SK-N-SH (cell line): ENCODE measurements at regions not wholly inside any gene's neighbourhood (a gene's known extent, or its start where the extent isn't known, plus 50 kb on each side); places are given as distances from the start of the nearest gene placed in this dataset.

Source experiments
- CTCF ChIA-PET: fragments of 300-600, 350-600 bp; formaldehyde crosslinking; extraction: SDS; loops from one replicate; lab custom pipeline; 2021; lab: Yijun Ruan, JAX
- POLR2A ChIA-PET: fragments of 350-600 bp; sonication (Branson Sonifier 250); formaldehyde crosslinking; extraction: SDS; loops from one replicate; lab custom pipeline; 2020; ENCODE audit warnings: antibody characterized with exemption, inconsistent platforms; lab: Yijun Ruan, JAX
- DNase-seq: peaks from one replicate; pipeline ENCODE4 v3.0.0; 2012
- H2AFZ ChIP-seq: fragments of 200-600 bp; sonication (generic); 2 replicates; pipeline ENCODE4 v1.8.1; 2016; ENCODE audit warnings: antibody characterized with exemption, mild to moderate bottlenecking, low read depth
- H3F3A ChIP-seq: fragments of 200-600 bp; sonication (generic); replicated peaks from 2 replicates; pipeline ENCODE3; 2016; ENCODE audit warnings: antibody characterized with exemption, mild to moderate bottlenecking; ENCODE audit not compliant: insufficient read depth
- H3K27ac ChIP-seq, 2 experiments: fragments of 200-500 bp in 1 of 2; fragments of 200-600 bp in 1 of 2; sonication (Bioruptor generic) in 1 of 2; sonication (generic), shearing (Covaris generic) in 1 of 2; 2 replicates each; pipeline versions ENCODE4 v1.5.1 to v1.6.1; 2014 to 2016; ENCODE audit warnings: low read depth in 2 of 2, inconsistent platforms in 1 of 2, low read length in 1 of 2, mild to moderate bottlenecking in 1 of 2, mixed read lengths in 1 of 2
- H3K27me3 ChIP-seq: fragments of 200-600 bp; sonication (generic), shearing (Covaris generic); 2 replicates; pipeline ENCODE4 v1.6.1; 2016; ENCODE audit warnings: mixed run types; ENCODE audit not compliant: insufficient read depth
- H3K36me3 ChIP-seq, 2 experiments: fragments of 200-500 bp in 1 of 2; fragments of 200-600 bp in 1 of 2; sonication (Bioruptor generic) in 1 of 2; sonication (generic) in 1 of 2; replicated peaks in 1 of 2; 2 replicates each; pipeline versions ENCODE3 to v1.5.1; 2014 to 2016; ENCODE audit warnings: low read length in 1 of 2, mild to moderate bottlenecking in 1 of 2; ENCODE audit not compliant: insufficient read depth in 2 of 2, control insufficient read depth in 1 of 2
- H3K4me1 ChIP-seq, 2 experiments: fragments of 200-500 bp in 1 of 2; fragments of 200-600 bp in 1 of 2; sonication (Bioruptor generic) in 1 of 2; sonication (generic), shearing (Covaris generic) in 1 of 2; 2 replicates each; pipeline versions ENCODE4 v1.5.1 to v1.6.1; 2014 to 2016; ENCODE audit warnings: low read depth in 1 of 2, low read length in 1 of 2, mixed run types in 1 of 2; ENCODE audit not compliant: insufficient read depth in 2 of 2, control insufficient read depth in 1 of 2
- H3K4me2 ChIP-seq: fragments of 200-600 bp; sonication (generic), shearing (Covaris generic); 2 replicates; pipeline ENCODE4 v1.6.1; 2017; ENCODE audit warnings: mixed run types
- H3K4me3 ChIP-seq, 2 experiments: fragments of 200-500 bp in 1 of 2; fragments of 200-600 bp in 1 of 2; sonication (Bioruptor generic) in 1 of 2; sonication (generic), shearing (Covaris generic) in 1 of 2; 2 replicates each; pipeline versions ENCODE4 v1.5.1 to v1.8.1; 2014 to 2016; ENCODE audit warnings: low read depth in 2 of 2, inconsistent platforms in 1 of 2, low read length in 1 of 2, mild to moderate bottlenecking in 1 of 2, mixed read lengths in 1 of 2, moderate library complexity in 1 of 2
- H3K79me2 ChIP-seq: fragments of 200-600 bp; sonication (generic); 2 replicates; pipeline ENCODE4 v1.8.1; 2017; ENCODE audit warnings: mild to moderate bottlenecking; ENCODE audit not compliant: insufficient read depth
- H3K9ac ChIP-seq: fragments of 200-600 bp; sonication (generic); 2 replicates; pipeline ENCODE4 v1.6.1; 2017; ENCODE audit warnings: mixed run types
- H3K9me2 ChIP-seq: fragments of 200-600 bp; sonication (generic); 2 replicates; pipeline ENCODE4 v1.6.1; 2017; ENCODE audit warnings: mixed run types
- H3K9me3 ChIP-seq: fragments of 200-600 bp; sonication (generic); 2 replicates; pipeline ENCODE4 v1.6.1; 2017; ENCODE audit warnings: mixed run types, mild to moderate bottlenecking, moderate library complexity
- H4K20me1 ChIP-seq: fragments of 200-600 bp; sonication (generic); 2 replicates; pipeline ENCODE4 v1.6.1; 2017; ENCODE audit warnings: mild to moderate bottlenecking, mixed run types; ENCODE audit not compliant: insufficient read depth
- CHD2 ChIP-seq: fragments of 150-350 bp; IDR thresholded peaks from 2 replicates; pipeline ENCODE4 v1.6.1; 2018; ENCODE audit warnings: low read length; ENCODE audit not compliant: partially characterized antibody
- CTCF ChIP-seq: fragments of 200-600 bp; sonication (generic); IDR thresholded peaks from 2 replicates; pipeline ENCODE4 v1.6.1; 2017; ENCODE audit warnings: antibody characterized with exemption, mild to moderate bottlenecking, moderate library complexity
- EP300 ChIP-seq, 2 experiments: IDR thresholded peaks; 2 replicates each; pipeline versions ENCODE4 v1.4.0 to v1.6.1; 2012; ENCODE audit warnings: borderline replicate concordance in 1 of 2, low read depth in 1 of 2, low read length in 1 of 2
- FOXJ3 ChIP-seq: sonication (generic); formaldehyde crosslinking; IDR thresholded peaks from 2 replicates; pipeline ENCODE4 v1.5.1; 2020; ENCODE audit warnings: mild to moderate bottlenecking, missing genetic modification reagents
- GATA2 ChIP-seq: sonication (generic); formaldehyde crosslinking; IDR thresholded peaks from 2 replicates; pipeline ENCODE4 v1.5.0; 2020; ENCODE audit warnings: mild to moderate bottlenecking, missing genetic modification reagents
- PBX3 ChIP-seq: IDR thresholded peaks from 2 replicates; pipeline ENCODE4; 2012
- POLR2AphosphoS5 ChIP-seq: IDR thresholded peaks from 2 replicates; pipeline ENCODE4 v1.6.1; 2012; ENCODE audit warnings: low read depth, low read length
- RAD21 ChIP-seq: IDR thresholded peaks from 2 replicates; pipeline ENCODE4 v1.6.1; 2012; ENCODE audit warnings: mild to moderate bottlenecking, low read length
- RCOR1 ChIP-seq: fragments of 150-350 bp; IDR thresholded peaks from 2 replicates; pipeline ENCODE4 v1.6.1; 2017; ENCODE audit warnings: antibody characterized with exemption, low read length
- SMC3 ChIP-seq: IDR thresholded peaks from 2 replicates; pipeline ENCODE4 v1.6.1; 2012; ENCODE audit warnings: low read depth, low read length, improper control_type of control experiment
- TAF1 ChIP-seq: IDR thresholded peaks from 2 replicates; pipeline ENCODE4 v1.6.1; 2012; ENCODE audit warnings: low read depth, mild to moderate bottlenecking, low read length, moderate library complexity, borderline replicate concordance
- TCF12 ChIP-seq: IDR thresholded peaks from 2 replicates; pipeline ENCODE4 v1.4.0; 2012
- ZBTB33 ChIP-seq: IDR thresholded peaks from 2 replicates; pipeline ENCODE4 v1.4.0; 2012; ENCODE audit warnings: low read depth, borderline replicate concordance
- WGBS: methylation state at CpG from one replicate; pipeline ENCODE4 v1.1.6; 2017; ENCODE audit warnings: low lambda C conversion rate; 5-methylcytosine and 5-hydroxymethylcytosine counted together
- TF ChIP-seq, protein P1 (sequence below): IDR thresholded peaks from 2 replicates; pipeline ENCODE4 v1.4.0; 2012; ENCODE audit warnings: low read depth, borderline replicate concordance

GRCh38 chr2:13006829-13007717, 290.3 kb downstream of the TRIB2 start:
- no peaks in the 10 kb centered on the region for H3K9me2 ChIP-seq
- TF ChIP-seq CHD2 (peak; percentile 48), FOXJ3 (CRISPR knock-in tag) (peak; percentile 82), TAF1 (no peak), SMC3 (peak; percentile 96), RCOR1 (peak; percentile 93; the same call in 1 of the 2 replicates), PBX3 (peak; percentile 47), GATA2 (CRISPR knock-in tag) (peak; percentile 95), RAD21 (peak; percentile 100), EP300 (IDR thresholded peaks at IDR 0.05; ENCODE audit: borderline replicate concordance in 1 of 2, low read depth in 1 of 2, low read length in 1 of 2) (peak; percentile 16 to 94; a peak in 2 of 4 replicates), POLR2AphosphoS5 (peak; percentile 42; the same call in 1 of the 2 replicates), CTCF (peak; percentile 94), TCF12 (peak; percentile 83), ZBTB33 (no peak)
- TF ChIP-seq, protein P1, sequence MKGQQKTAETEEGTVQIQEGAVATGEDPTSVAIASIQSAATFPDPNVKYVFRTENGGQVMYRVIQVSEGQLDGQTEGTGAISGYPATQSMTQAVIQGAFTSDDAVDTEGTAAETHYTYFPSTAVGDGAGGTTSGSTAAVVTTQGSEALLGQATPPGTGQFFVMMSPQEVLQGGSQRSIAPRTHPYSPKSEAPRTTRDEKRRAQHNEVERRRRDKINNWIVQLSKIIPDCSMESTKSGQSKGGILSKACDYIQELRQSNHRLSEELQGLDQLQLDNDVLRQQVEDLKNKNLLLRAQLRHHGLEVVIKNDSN: no peak
- peak overlapping the region; percentile 53 for H3K4me2 ChIP-seq
- no peak overlapping the region for H3K9ac ChIP-seq
- POLR2A ChIA-PET: interaction anchor here (0.7 to 2.8 kb wide), 9 partner anchors 14 to 1177 kb away, joined by 3 to 22 read pairs (median 7); partner anchors contain the start of gene TRIB2
- WGBS: 43% methylated on average over 16 of the region's 16 CpGs
- CTCF ChIA-PET: interaction anchor here (0.5 to 10.6 kb wide), 150 partner anchors 9 to 1325 kb away, joined by 3 to 153 read pairs (median 4); partner anchors contain the start of gene TRIB2
- H3K9me3 ChIP-seq: no peaks in the 10 kb centered on the region
- H3K27ac ChIP-seq: peak overlapping the region; percentile 3 to 64; a peak in 3 of 4 replicates
- peak overlapping the region; percentile 14 to 39; a peak in 2 of 4 replicates for H3K4me3 ChIP-seq
- H3K4me1 ChIP-seq: peaks cover 25 to 32% of the 10 kb centered on the region in 2 experiments
- peak overlapping the region; percentile 11; the same call in 1 of the 2 replicates for H2AFZ ChIP-seq
- H4K20me1 ChIP-seq: no peaks in the 10 kb centered on the region
- H3K27me3 ChIP-seq: no peaks in the 10 kb centered on the region
- peaks cover 12% of the 10 kb centered on the region for H3F3A ChIP-seq
- H3K79me2 ChIP-seq: no peaks in the 10 kb centered on the region
- peak; percentile 73 for DNase-seq
- no peaks in the 10 kb centered on the region for H3K36me3 ChIP-seq
